VCaP (cell line): ENCODE measurements at regions not wholly inside any gene's neighbourhood (a gene's known extent, or its start where the extent isn't known, plus 50 kb on each side); places are given as distances from the start of the nearest gene placed in this dataset.

ENCODE experiments used
- H3K27ac ChIP-seq: fragments of 450-650 bp; 2 replicates; pipeline ENCODE4 v1.5.1; 2017
- TF ChIP-seq, protein P1 (sequence below): fragments of 450-650 bp; conservative IDR thresholded peaks from 2 replicates; pipeline ENCODE4 v1.5.1; 2017; ENCODE audit warnings: mild to moderate bottlenecking, moderate library complexity

DNA sequence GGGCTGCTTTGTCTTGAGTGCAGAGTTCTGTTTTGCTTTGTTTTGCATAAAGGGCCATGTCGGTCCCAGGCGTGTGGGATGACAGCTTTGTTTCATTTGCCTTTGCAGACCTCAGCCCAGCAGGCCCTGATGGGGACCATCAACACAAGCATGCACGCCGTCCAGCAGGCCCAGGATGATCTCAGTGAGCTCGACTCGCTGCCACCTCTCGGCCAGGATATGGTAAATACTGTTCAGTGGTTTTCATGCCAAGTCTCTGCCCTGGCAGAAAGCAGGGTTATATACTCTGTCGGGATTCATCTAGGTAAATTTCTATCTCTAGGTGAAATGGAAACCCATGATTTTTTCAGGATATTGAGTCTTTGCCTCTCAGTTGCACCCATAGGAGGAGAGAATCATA is 343.9 kb upstream of the TPM1 start:
- TF ChIP-seq, protein P1, sequence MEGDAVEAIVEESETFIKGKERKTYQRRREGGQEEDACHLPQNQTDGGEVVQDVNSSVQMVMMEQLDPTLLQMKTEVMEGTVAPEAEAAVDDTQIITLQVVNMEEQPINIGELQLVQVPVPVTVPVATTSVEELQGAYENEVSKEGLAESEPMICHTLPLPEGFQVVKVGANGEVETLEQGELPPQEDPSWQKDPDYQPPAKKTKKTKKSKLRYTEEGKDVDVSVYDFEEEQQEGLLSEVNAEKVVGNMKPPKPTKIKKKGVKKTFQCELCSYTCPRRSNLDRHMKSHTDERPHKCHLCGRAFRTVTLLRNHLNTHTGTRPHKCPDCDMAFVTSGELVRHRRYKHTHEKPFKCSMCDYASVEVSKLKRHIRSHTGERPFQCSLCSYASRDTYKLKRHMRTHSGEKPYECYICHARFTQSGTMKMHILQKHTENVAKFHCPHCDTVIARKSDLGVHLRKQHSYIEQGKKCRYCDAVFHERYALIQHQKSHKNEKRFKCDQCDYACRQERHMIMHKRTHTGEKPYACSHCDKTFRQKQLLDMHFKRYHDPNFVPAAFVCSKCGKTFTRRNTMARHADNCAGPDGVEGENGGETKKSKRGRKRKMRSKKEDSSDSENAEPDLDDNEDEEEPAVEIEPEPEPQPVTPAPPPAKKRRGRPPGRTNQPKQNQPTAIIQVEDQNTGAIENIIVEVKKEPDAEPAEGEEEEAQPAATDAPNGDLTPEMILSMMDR = no peak
- H3K27ac ChIP-seq = no peak overlapping the region

DNA sequence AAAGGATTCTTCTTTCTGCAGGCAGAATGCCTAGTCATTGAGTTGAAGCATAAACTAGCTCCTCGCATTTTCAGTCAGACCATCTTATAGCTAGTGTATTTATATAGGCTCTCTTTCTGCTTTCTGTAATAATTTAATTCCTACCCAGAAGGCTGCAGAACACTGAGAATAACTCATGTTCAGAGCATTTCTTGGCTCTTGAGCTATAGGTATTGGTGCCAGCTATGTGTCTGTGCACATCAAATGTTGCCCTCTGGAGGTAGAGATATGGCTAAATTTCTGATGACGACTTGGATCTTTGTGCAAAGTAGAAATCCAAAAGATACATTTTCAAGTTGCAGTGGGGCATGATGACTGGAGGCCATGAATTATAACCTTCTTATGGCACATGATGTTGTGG is 336.2 kb upstream of the TPM1 start:
- TF ChIP-seq, protein P1 = peak; percentile 70
- peak overlapping the region; percentile 2; the same call in 1 of the 2 replicates for H3K27ac ChIP-seq

DNA sequence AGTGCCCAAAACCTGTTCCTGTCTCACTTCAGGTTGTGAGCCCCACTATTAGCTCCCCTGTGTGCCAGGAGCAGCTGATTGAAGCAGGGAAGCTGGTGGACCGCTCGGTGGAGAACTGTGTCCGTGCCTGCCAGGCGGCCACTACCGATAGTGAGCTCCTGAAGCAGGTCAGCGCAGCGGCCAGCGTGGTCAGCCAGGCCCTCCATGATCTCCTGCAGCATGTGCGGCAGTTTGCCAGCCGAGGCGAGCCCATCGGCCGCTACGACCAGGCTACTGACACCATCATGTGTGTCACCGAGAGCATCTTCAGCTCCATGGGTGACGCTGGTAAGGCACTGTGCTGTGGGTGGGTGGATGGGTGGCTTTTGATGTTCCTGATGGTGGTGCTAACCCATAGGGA is 334.1 kb upstream of the TPM1 start:
- no peak overlapping the region for H3K27ac ChIP-seq
- TF ChIP-seq, protein P1 = no peak

DNA sequence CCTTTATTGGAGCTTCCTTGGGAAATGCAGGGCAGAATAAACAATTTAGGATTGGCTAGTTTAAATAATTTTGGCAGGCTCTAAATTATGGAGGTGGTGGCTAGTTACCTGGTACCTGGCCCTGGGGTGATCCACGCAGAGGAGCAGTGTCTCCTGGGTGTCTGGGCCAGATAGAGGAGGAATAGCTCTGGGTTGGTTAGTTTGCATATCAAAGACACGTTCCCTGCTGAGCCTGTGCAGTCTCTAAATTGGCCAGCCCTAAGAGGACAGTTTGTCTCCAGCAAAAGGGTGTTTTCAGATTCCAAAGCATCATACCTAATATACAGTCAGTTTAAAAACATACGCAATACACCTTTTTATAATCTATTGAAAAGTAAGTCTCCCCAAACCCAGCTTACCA is 333.3 kb upstream of the TPM1 start:
- TF ChIP-seq, protein P1 = no peak
- no peak overlapping the region for H3K27ac ChIP-seq

DNA sequence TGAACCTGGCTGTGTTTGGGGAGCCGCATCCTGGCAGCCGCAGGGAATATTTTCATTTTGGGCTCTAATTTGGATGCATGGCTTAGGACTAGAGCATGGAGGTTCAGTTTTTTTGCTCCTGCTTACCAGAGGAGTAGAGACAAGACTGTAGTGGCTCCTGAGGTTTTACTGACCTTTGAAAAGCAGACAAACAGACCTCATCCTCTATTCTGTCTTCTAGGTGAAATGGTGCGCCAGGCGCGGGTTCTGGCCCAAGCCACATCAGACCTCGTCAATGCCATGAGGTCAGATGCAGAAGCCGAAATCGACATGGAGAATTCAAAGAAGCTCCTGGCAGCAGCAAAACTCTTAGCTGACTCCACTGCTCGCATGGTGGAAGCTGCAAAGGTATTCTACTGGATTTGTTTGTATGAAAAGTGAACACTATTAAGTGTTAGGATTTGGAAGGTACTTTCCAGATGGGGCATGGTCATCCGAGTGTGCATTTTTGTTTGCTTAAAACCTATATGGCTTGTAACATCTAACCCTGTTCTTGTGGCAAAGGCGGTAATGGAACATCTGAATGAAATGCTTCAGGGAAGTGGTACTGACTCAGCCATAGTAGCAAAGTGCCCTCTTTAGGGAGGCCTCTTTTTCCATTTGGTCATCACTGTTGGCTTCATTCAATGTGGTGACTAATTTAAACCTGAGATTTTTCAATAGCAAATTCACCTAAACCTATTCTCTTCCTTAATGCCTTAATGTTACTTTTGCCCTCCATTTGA is 330.7 kb upstream of the TPM1 start:
- TF ChIP-seq, protein P1 = no peak
- no peak overlapping the region for H3K27ac ChIP-seq

DNA sequence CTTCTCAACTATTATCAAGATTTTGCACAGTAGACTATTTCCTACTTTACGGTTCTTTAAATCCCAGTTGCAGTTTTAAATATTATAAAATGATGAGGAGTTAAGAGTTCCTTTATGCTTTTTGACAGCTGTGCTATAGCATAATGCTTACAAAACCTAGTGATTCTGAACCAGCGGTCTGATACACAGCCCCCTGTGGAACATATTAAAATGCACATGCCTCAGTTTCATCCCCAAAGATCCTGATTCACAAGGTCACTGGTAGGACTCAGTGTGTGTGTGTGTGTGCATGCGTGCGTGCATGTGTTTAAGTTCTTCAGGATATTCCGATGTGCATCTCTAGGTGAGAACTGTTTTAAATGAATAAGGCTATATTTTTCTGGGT is 330.1 kb upstream of the TPM1 start:
- no peak overlapping the region for H3K27ac ChIP-seq
- TF ChIP-seq, protein P1 = no peak

DNA sequence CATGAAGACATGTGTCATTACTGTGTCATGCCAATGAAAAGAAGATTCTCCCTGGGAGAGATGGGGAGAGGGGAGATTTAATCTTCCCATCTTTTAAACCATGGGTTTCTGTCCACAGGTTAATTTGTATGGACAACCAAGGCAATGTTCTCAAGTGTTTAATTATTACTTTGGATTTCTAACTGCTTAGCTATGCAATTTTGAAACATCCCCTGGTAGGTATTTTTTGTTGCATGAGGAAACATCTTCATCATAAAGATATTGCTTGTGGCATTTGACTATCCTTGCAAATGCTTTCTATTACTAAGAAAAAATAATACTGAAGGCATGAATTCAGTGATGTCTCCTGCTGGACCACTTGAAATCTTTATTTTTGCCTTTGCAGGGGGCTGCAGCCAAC is 326.6 kb upstream of the TPM1 start:
- TF ChIP-seq, protein P1 = no peak
- no peak overlapping the region for H3K27ac ChIP-seq
